ENCODE measurements at regions not wholly inside any gene's neighbourhood (a gene's known extent, or its start where the extent isn't known, plus 50 kb on each side); places are given as distances from the start of the nearest gene placed in this dataset.

DNA sequence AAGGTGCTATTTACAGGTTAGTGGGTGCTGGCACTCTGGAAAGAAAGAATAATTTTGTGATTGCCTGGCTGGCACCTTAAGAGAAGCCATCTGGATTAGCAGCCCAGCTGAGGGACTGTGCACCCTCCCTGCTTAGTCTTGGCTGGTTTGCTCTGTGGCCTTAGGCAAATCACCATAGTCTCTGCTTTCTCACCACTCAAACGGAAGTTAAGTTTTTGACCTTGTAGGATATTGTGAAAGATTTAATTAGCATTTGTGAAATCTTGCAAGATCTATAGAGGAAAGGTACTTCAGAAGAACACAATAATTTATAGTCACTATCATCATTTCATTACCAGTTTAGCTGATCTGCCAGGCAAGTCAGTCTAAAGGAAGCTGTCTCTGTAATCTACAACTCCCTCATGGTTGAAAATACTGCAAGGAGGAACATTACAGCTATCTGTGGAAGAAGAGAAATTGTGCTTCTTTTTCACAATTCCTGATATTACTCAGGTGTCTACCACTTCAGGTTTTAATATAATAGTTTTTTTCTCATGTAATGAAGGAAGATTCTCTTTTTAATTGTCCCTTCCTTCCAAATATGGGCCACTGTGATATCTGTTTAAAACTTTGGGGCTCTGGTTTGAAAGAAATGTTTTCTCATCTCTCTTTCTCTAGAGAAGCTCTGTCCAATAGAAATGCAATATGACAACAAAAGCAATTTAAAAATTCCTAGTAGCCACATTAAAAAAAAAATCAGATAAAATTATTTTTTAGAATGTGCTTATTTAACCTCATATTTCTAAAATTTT is 219.6 kb downstream of the PTEN start:
- SMC1A ChIA-PET (ENCODE audit: uncharacterized antibody, unreplicated experiment) = interaction anchor here (0.6 to 19.3 kb wide), 13 partner anchors 9 to 443 kb away, joined by 3 to 229 read pairs (median 3); partner anchors contain the start of genes KLLN and PTEN
- ATAC-seq (peak; percentile 90), FAIRE-seq (peak; percentile 64), DNase-seq (ENCODE audit: low read depth, low spot score) (no peak)
- 0% methylated on average over 1 of the region's 1 CpG for WGBS (ENCODE audit: insufficient coverage, insufficient replicate concordance, low lambda C conversion rate, missing lambda C conversion rate)
- peak overlapping the region; percentile 46 for H3K9ac ChIP-seq (ENCODE audit: control insufficient read depth, insufficient read depth, low read length)
- H3K9me3 ChIP-seq (replicated peaks; ENCODE audit: control insufficient read depth, insufficient read depth, low read length) = no peaks in the 10 kb centered on the region; the same call in 2 of the 3 replicates
- in situ Hi-C loops (cut with MboI) (no loop called here), intact Hi-C loops (cut with micrococcal nuclease; ENCODE audit: unreplicated experiment) (no loop called here)
- no peaks in the 10 kb centered on the region for H4K20me1 ChIP-seq (ENCODE audit: control insufficient read depth, insufficient read depth)
- no peaks in the 10 kb centered on the region for H3K36me3 ChIP-seq (ENCODE audit: control insufficient read depth in 2 of 2, insufficient read depth in 2 of 2, low read length in 1 of 2)
- peak overlapping the region; percentile 86 for H3K4me2 ChIP-seq (ENCODE audit: control insufficient read depth, insufficient read depth)
- CTCF ChIA-PET = interaction anchor here (1.2 to 4.5 kb wide), 3 partner anchors 8 to 25 kb away, joined by 6 to 24 read pairs (median 8); no protein-coding TSS in a partner anchor
- H3K27ac ChIP-seq (ENCODE audit: control insufficient read depth, insufficient read depth) = peak overlapping the region; percentile 60
- BruUV-seq (replicated peaks) = no TSS peak
- H3K79me2 ChIP-seq (ENCODE audit: control insufficient read depth, insufficient read depth, low read length) = peaks cover 5% of the 10 kb centered on the region
- no peaks in the 10 kb centered on the region for H3K27me3 ChIP-seq (replicated peaks in 1 of 2; ENCODE audit: control insufficient read depth in 2 of 2, insufficient read depth in 2 of 2, low read length in 1 of 2)
- no peak overlapping the region for H3K4me3 ChIP-seq
- RAD21 ChIA-PET (ENCODE audit: unreplicated experiment) = interaction anchor here (1.2 to 6.9 kb wide), 10 partner anchors 8 to 303 kb away, joined by 3 to 73 read pairs (median 14); partner anchors contain the start of genes KLLN and PTEN
- H3K4me1 ChIP-seq (ENCODE audit: control insufficient read depth, insufficient read depth, low read length) = peaks cover 41% of the 10 kb centered on the region
- no peak overlapping the region; the same call in 1 of the 2 replicates for H2AFZ ChIP-seq (ENCODE audit: control insufficient read depth, low read depth, low read length)
- POLR2A ChIA-PET = interaction anchor here (0.5 to 2.3 kb wide), 7 partner anchors 9 to 304 kb away, joined by 3 to 10 read pairs (median 4); no protein-coding TSS in a partner anchor
- no peak for TF ChIP-seq SIN3A (IDR thresholded peaks at IDR 0.05; ENCODE audit: low read depth, low read length)
- TF ChIP-seq, protein P1, sequence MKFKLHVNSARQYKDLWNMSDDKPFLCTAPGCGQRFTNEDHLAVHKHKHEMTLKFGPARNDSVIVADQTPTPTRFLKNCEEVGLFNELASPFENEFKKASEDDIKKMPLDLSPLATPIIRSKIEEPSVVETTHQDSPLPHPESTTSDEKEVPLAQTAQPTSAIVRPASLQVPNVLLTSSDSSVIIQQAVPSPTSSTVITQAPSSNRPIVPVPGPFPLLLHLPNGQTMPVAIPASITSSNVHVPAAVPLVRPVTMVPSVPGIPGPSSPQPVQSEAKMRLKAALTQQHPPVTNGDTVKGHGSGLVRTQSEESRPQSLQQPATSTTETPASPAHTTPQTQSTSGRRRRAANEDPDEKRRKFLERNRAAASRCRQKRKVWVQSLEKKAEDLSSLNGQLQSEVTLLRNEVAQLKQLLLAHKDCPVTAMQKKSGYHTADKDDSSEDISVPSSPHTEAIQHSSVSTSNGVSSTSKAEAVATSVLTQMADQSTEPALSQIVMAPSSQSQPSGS (IDR thresholded peaks at IDR 0.05; ENCODE audit: low read length) = no peak; the same call in 1 of the 2 replicates
- no peak for TF ChIP-seq MEF2A (IDR thresholded peaks at IDR 0.05; ENCODE audit: insufficient read depth, low read depth, low read length)
- TF ChIP-seq, protein P2, sequence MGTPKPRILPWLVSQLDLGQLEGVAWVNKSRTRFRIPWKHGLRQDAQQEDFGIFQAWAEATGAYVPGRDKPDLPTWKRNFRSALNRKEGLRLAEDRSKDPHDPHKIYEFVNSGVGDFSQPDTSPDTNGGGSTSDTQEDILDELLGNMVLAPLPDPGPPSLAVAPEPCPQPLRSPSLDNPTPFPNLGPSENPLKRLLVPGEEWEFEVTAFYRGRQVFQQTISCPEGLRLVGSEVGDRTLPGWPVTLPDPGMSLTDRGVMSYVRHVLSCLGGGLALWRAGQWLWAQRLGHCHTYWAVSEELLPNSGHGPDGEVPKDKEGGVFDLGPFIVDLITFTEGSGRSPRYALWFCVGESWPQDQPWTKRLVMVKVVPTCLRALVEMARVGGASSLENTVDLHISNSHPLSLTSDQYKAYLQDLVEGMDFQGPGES (IDR thresholded peaks at IDR 0.05) = no peak
- TF ChIP-seq, protein P3, sequence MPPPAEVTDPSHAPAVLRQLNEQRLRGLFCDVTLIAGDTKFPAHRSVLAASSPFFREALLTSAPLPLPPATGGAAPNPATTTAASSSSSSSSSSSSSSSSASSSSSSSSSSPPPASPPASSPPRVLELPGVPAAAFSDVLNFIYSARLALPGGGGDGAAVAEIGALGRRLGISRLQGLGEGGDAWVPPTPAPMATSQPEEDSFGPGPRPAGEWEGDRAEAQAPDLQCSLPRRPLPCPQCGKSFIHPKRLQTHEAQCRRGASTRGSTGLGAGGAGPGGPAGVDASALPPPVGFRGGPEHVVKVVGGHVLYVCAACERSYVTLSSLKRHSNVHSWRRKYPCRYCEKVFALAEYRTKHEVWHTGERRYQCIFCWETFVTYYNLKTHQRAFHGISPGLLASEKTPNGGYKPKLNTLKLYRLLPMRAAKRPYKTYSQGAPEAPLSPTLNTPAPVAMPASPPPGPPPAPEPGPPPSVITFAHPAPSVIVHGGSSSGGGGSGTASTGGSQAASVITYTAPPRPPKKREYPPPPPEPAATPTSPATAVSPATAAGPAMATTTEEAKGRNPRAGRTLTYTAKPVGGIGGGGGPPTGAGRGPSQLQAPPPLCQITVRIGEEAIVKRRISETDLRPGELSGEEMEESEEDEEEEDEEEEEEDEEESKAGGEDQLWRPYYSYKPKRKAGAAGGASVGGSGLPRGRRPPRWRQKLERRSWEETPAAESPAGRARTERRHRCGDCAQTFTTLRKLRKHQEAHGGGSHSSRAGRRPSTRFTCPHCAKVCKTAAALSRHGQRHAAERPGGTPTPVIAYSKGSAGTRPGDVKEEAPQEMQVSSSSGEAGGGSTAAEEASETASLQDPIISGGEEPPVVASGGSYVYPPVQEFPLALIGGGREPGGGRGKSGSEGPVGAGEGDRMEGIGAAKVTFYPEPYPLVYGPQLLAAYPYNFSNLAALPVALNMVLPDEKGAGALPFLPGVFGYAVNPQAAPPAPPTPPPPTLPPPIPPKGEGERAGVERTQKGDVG (CRISPR knock-in tag; IDR thresholded peaks at IDR 0.05) = no peak
- TF ChIP-seq POU2F2 (IDR thresholded peaks at IDR 0.05; ENCODE audit: borderline replicate concordance, low read depth, low read length) = peak; percentile 93
- TF ChIP-seq ESRRA (IDR thresholded peaks at IDR 0.05; ENCODE audit: low read length) = 0 out of 2 replicates have a peak, but pooled peaks have one; percentile 15
- TF ChIP-seq, protein P4, sequence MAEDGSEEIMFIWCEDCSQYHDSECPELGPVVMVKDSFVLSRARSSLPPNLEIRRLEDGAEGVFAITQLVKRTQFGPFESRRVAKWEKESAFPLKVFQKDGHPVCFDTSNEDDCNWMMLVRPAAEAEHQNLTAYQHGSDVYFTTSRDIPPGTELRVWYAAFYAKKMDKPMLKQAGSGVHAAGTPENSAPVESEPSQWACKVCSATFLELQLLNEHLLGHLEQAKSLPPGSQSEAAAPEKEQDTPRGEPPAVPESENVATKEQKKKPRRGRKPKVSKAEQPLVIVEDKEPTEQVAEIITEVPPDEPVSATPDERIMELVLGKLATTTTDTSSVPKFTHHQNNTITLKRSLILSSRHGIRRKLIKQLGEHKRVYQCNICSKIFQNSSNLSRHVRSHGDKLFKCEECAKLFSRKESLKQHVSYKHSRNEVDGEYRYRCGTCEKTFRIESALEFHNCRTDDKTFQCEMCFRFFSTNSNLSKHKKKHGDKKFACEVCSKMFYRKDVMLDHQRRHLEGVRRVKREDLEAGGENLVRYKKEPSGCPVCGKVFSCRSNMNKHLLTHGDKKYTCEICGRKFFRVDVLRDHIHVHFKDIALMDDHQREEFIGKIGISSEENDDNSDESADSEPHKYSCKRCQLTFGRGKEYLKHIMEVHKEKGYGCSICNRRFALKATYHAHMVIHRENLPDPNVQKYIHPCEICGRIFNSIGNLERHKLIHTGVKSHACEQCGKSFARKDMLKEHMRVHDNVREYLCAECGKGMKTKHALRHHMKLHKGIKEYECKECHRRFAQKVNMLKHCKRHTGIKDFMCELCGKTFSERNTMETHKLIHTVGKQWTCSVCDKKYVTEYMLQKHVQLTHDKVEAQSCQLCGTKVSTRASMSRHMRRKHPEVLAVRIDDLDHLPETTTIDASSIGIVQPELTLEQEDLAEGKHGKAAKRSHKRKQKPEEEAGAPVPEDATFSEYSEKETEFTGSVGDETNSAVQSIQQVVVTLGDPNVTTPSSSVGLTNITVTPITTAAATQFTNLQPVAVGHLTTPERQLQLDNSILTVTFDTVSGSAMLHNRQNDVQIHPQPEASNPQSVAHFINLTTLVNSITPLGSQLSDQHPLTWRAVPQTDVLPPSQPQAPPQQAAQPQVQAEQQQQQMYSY (CRISPR knock-in tag; IDR thresholded peaks at IDR 0.05) = no peak
- no peak for TF ChIP-seq CBX5 (IDR thresholded peaks at IDR 0.05; ENCODE audit: low read depth)
- 0 out of 4 replicates have a peak, but pooled peaks have one; percentile 11 to 41 for TF ChIP-seq EP300 (IDR thresholded peaks at IDR 0.05; ENCODE audit: borderline replicate concordance in 1 of 2, control insufficient read depth in 1 of 2, low read depth in 2 of 2, low read length in 2 of 2)
- no peak for TF ChIP-seq BRCA1 (IDR thresholded peaks at IDR 0.05; ENCODE audit: low read depth, low read length)
- peak; percentile 22 for TF ChIP-seq MTA2 (IDR thresholded peaks at IDR 0.05; ENCODE audit: low read depth)
- no peak for TF ChIP-seq ZBED1 (IDR thresholded peaks at IDR 0.05; ENCODE audit: borderline replicate concordance)

Data from GM12878 (cell line).